ENCODE measurements at regions not wholly inside any gene's neighbourhood (a gene's known extent, or its start where the extent isn't known, plus 50 kb on each side); places are given as distances from the start of the nearest gene placed in this dataset.

DNA sequence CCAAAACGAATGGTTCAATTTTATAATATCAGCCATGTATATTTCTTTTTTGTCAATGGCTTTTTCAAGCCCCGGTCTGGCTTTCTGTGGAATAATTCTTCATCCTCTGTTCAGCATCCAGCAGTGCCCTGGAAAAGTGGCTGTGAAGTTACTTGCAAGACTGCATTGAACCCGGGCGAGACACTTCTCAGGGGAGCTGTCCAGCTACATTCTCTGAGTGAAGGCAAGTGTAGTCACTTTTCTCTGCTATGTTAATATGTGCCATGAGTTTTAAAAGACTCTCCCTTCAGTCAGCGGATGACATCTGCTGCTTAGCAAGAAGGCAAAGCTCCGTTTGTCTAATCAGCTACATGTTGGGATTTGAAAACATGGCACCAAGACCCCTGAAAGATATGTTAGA is 81.3 kb upstream of the RGMA start:
- no peak for ATAC-seq
- TF ChIP-seq RARB (CRISPR knock-in tag; IDR thresholded peaks at IDR 0.05) (no peak), PPARA (CRISPR knock-in tag; IDR thresholded peaks at IDR 0.05; ENCODE audit: borderline replicate concordance) (no peak), ARNTL (CRISPR knock-in tag; IDR thresholded peaks at IDR 0.05; ENCODE audit: borderline replicate concordance, low read depth) (no peak), SNAI2 (CRISPR knock-in tag; IDR thresholded peaks at IDR 0.05) (no peak), ESRRG (CRISPR knock-in tag; IDR thresholded peaks at IDR 0.05) (no peak)
- TF ChIP-seq, protein P1, sequence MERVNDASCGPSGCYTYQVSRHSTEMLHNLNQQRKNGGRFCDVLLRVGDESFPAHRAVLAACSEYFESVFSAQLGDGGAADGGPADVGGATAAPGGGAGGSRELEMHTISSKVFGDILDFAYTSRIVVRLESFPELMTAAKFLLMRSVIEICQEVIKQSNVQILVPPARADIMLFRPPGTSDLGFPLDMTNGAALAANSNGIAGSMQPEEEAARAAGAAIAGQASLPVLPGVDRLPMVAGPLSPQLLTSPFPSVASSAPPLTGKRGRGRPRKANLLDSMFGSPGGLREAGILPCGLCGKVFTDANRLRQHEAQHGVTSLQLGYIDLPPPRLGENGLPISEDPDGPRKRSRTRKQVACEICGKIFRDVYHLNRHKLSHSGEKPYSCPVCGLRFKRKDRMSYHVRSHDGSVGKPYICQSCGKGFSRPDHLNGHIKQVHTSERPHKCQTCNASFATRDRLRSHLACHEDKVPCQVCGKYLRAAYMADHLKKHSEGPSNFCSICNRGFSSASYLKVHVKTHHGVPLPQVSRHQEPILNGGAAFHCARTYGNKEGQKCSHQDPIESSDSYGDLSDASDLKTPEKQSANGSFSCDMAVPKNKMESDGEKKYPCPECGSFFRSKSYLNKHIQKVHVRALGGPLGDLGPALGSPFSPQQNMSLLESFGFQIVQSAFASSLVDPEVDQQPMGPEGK (CRISPR knock-in tag; IDR thresholded peaks at IDR 0.05; ENCODE audit: borderline replicate concordance), result no peak

DNA sequence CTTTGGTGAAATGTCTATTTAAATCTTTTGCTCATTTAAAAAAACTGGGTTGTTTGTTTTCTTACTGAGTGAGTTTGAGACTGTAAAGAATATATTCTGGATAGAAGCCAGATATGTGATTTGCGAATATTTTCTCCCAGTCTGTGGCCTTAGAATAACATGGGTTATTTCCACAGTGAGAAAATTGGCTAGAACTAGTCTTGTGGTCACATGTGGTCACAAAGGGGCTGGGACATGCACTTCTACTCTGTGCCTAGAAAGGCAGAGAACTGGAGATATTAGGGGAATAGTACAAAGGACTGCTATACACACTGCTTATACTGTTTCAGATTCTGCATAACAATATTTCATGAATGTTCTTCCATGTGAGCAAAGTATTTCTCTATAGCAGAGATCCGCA is 79.9 kb upstream of the RGMA start:
- TF ChIP-seq PPARA (CRISPR knock-in tag; IDR thresholded peaks at IDR 0.05; ENCODE audit: borderline replicate concordance), result no peak
- TF ChIP-seq ZNF70 (CRISPR knock-in tag; IDR thresholded peaks at IDR 0.05), result no peak
- TF ChIP-seq BACH2 (CRISPR knock-in tag; IDR thresholded peaks at IDR 0.05; ENCODE audit: borderline replicate concordance), result no peak
- no peak for TF ChIP-seq CSDC2 (CRISPR knock-in tag; IDR thresholded peaks at IDR 0.05)
- no peak for TF ChIP-seq TCF4 (CRISPR knock-in tag; IDR thresholded peaks at IDR 0.05; ENCODE audit: borderline replicate concordance)
- TF ChIP-seq ISL1 (CRISPR knock-in tag; IDR thresholded peaks at IDR 0.05), result no peak
- no peak for TF ChIP-seq ESRRG (CRISPR knock-in tag; IDR thresholded peaks at IDR 0.05)
- no peak for TF ChIP-seq TOX (CRISPR knock-in tag; IDR thresholded peaks at IDR 0.05; ENCODE audit: borderline replicate concordance)
- TF ChIP-seq, protein P1 (CRISPR knock-in tag; IDR thresholded peaks at IDR 0.05; ENCODE audit: borderline replicate concordance), result no peak
- TF ChIP-seq ARNTL (CRISPR knock-in tag; IDR thresholded peaks at IDR 0.05; ENCODE audit: borderline replicate concordance, low read depth), result no peak
- TF ChIP-seq, protein P2, sequence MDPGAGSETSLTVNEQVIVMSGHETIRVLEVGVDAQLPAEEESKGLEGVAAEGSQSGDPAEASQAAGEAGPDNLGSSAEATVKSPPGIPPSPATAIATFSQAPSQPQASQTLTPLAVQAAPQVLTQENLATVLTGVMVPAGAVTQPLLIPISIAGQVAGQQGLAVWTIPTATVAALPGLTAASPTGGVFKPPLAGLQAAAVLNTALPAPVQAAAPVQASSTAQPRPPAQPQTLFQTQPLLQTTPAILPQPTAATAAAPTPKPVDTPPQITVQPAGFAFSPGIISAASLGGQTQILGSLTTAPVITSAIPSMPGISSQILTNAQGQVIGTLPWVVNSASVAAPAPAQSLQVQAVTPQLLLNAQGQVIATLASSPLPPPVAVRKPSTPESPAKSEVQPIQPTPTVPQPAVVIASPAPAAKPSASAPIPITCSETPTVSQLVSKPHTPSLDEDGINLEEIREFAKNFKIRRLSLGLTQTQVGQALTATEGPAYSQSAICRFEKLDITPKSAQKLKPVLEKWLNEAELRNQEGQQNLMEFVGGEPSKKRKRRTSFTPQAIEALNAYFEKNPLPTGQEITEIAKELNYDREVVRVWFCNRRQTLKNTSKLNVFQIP (CRISPR knock-in tag; IDR thresholded peaks at IDR 0.05; ENCODE audit: borderline replicate concordance, low read depth), result no peak
- TF ChIP-seq GLIS3 (CRISPR knock-in tag; IDR thresholded peaks at IDR 0.05), result no peak
- TF ChIP-seq, protein P3, sequence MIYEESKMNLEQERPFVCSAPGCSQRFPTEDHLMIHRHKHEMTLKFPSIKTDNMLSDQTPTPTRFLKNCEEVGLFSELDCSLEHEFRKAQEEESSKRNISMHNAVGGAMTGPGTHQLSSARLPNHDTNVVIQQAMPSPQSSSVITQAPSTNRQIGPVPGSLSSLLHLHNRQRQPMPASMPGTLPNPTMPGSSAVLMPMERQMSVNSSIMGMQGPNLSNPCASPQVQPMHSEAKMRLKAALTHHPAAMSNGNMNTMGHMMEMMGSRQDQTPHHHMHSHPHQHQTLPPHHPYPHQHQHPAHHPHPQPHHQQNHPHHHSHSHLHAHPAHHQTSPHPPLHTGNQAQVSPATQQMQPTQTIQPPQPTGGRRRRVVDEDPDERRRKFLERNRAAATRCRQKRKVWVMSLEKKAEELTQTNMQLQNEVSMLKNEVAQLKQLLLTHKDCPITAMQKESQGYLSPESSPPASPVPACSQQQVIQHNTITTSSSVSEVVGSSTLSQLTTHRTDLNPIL (CRISPR knock-in tag; IDR thresholded peaks at IDR 0.05; ENCODE audit: low read depth), result no peak
- no peak for TF ChIP-seq SNAI2 (CRISPR knock-in tag; IDR thresholded peaks at IDR 0.05)
- no peak for TF ChIP-seq OSR1 (CRISPR knock-in tag; IDR thresholded peaks at IDR 0.05)
- ATAC-seq, result no peak

DNA sequence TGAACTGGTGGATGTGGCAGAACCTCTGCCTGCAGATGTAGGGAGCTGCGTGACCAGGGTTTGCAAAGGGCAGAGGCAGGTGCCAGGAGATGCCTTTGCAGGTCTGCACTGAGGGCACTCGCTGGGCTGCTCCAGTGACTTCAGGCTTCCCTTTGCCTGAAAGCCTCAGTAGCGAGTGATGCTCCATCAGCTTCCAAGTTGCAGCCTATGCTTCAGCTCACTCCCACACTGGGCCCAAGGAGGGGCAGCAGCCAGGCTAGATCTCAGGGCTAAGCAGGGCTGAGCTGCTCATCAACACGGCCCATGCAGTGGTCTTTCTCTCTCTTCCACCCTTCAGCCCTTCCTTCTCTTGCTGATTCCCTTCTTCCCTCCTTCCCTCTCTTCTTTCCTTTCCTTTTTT is 78.3 kb upstream of the RGMA start:
- TF ChIP-seq, protein P2 (CRISPR knock-in tag; IDR thresholded peaks at IDR 0.05; ENCODE audit: borderline replicate concordance, low read depth), result no peak
- TF ChIP-seq ISL1 (CRISPR knock-in tag; IDR thresholded peaks at IDR 0.05), result no peak
- no peak for TF ChIP-seq TCF4 (CRISPR knock-in tag; IDR thresholded peaks at IDR 0.05; ENCODE audit: borderline replicate concordance)
- TF ChIP-seq ARNTL (CRISPR knock-in tag; IDR thresholded peaks at IDR 0.05; ENCODE audit: borderline replicate concordance, low read depth), result no peak
- TF ChIP-seq, protein P1 (CRISPR knock-in tag; IDR thresholded peaks at IDR 0.05; ENCODE audit: borderline replicate concordance), result no peak
- TF ChIP-seq, protein P4, sequence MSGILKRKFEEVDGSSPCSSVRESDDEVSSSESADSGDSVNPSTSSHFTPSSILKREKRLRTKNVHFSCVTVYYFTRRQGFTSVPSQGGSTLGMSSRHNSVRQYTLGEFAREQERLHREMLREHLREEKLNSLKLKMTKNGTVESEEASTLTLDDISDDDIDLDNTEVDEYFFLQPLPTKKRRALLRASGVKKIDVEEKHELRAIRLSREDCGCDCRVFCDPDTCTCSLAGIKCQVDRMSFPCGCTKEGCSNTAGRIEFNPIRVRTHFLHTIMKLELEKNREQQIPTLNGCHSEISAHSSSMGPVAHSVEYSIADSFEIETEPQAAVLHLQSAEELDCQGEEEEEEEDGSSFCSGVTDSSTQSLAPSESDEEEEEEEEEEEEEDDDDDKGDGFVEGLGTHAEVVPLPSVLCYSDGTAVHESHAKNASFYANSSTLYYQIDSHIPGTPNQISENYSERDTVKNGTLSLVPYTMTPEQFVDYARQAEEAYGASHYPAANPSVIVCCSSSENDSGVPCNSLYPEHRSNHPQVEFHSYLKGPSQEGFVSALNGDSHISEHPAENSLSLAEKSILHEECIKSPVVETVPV (CRISPR knock-in tag; IDR thresholded peaks at IDR 0.05), result no peak
- TF ChIP-seq SNAI2 (CRISPR knock-in tag; IDR thresholded peaks at IDR 0.05), result no peak
- no peak for TF ChIP-seq ZNF8 (CRISPR knock-in tag; IDR thresholded peaks at IDR 0.05)
- ATAC-seq, result no peak
